B cell (primary cell): ENCODE measurements at regions not wholly inside any gene's neighbourhood (a gene's known extent, or its start where the extent isn't known, plus 50 kb on each side); places are given as distances from the start of the nearest gene placed in this dataset.

Experiments
- EZH2 ChIP-seq: IDR thresholded peaks from 2 replicates; pipeline ENCODE4 v1.6.1; 2012; ENCODE audit warnings: borderline replicate concordance, low read depth, mild to moderate bottlenecking, moderate library complexity, low read length; ENCODE audit not compliant: insufficient read depth, poor library complexity, severe bottlenecking
- TF ChIP-seq, protein P1 (sequence below): fragments of 200-600 bp; IDR thresholded peaks from one replicate; pipeline ENCODE4 v1.8.0; 2022; ENCODE audit warnings: antibody characterized with exemption, mild to moderate bottlenecking

DNA sequence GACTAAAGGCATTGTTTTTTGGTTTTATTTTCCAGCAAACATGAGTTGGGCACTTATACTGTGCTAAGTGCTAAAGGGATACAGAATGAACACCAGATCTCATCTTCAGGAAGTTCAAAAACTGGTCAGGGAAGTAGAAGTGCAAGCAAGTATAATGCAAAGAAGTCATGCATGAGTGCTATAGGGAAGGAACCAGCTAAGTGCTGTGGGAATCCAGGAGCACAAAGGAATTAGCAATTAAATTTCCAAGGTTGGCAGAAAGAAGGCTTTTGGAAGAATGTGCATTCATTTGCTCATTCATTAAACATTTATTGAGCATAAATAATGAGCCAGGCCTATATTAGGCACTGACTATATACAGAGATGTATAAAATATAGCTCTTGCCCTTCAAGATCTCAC lies 143.7 kb upstream of the ARHGAP42 start:
- TF ChIP-seq, protein P1, sequence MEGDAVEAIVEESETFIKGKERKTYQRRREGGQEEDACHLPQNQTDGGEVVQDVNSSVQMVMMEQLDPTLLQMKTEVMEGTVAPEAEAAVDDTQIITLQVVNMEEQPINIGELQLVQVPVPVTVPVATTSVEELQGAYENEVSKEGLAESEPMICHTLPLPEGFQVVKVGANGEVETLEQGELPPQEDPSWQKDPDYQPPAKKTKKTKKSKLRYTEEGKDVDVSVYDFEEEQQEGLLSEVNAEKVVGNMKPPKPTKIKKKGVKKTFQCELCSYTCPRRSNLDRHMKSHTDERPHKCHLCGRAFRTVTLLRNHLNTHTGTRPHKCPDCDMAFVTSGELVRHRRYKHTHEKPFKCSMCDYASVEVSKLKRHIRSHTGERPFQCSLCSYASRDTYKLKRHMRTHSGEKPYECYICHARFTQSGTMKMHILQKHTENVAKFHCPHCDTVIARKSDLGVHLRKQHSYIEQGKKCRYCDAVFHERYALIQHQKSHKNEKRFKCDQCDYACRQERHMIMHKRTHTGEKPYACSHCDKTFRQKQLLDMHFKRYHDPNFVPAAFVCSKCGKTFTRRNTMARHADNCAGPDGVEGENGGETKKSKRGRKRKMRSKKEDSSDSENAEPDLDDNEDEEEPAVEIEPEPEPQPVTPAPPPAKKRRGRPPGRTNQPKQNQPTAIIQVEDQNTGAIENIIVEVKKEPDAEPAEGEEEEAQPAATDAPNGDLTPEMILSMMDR, result no peak
- TF ChIP-seq EZH2, result no peak
